ENCODE measurements at regions not wholly inside any gene's neighbourhood (a gene's known extent, or its start where the extent isn't known, plus 50 kb on each side); places are given as distances from the start of the nearest gene placed in this dataset.

GRCh38 chr5:9972059-9972458, 277.6 kb downstream of the ATPSCKMT start:
- no peak for FAIRE-seq
- TF ChIP-seq POLR2A (IDR thresholded peaks at IDR 0.05; ENCODE audit: low read depth, low read length) = no peak
- no peak for DNase-seq (ENCODE audit: insufficient read length, low spot score)

- DNase-seq (ENCODE audit: insufficient read length, low spot score) (no peak), FAIRE-seq (no peak)
- no peak for TF ChIP-seq POLR2A (IDR thresholded peaks at IDR 0.05; ENCODE audit: low read depth, low read length)
These were observed 278.4 kb downstream of the ATPSCKMT start for GRCh38 chr5:9971301-9971700.

GRCh38 chr5:9958914-9959313, 290.8 kb downstream of the ATPSCKMT start:
- FAIRE-seq = no peak
- DNase-seq (ENCODE audit: insufficient read length, low spot score) = no peak
- no peak for TF ChIP-seq POLR2A (IDR thresholded peaks at IDR 0.05; ENCODE audit: low read depth, low read length)

- no peak for DNase-seq (ENCODE audit: insufficient read length, low spot score)
- no peak for TF ChIP-seq POLR2A (IDR thresholded peaks at IDR 0.05; ENCODE audit: low read depth, low read length)
- no peak for FAIRE-seq
These were observed 292.5 kb downstream of the ATPSCKMT start for GRCh38 chr5:9957214-9957613.

GRCh38 chr5:9956725-9957124, 293.0 kb downstream of the ATPSCKMT start:
- no peak for DNase-seq (ENCODE audit: insufficient read length, low spot score)
- TF ChIP-seq POLR2A (IDR thresholded peaks at IDR 0.05; ENCODE audit: low read depth, low read length) = no peak
- no peak for FAIRE-seq

GRCh38 chr5:9955586-9955985, 294.1 kb downstream of the ATPSCKMT start:
- no peak for DNase-seq (ENCODE audit: insufficient read length, low spot score)
- no peak for FAIRE-seq
- no peak for TF ChIP-seq POLR2A (IDR thresholded peaks at IDR 0.05; ENCODE audit: low read depth, low read length)

GRCh38 chr5:9954869-9955268, 294.8 kb downstream of the ATPSCKMT start:
- no peak for TF ChIP-seq POLR2A (IDR thresholded peaks at IDR 0.05; ENCODE audit: low read depth, low read length)
- no peak for DNase-seq (ENCODE audit: insufficient read length, low spot score)
- FAIRE-seq = no peak

- TF ChIP-seq POLR2A (IDR thresholded peaks at IDR 0.05; ENCODE audit: low read depth, low read length) = no peak
These were observed 296.0 kb downstream of the ATPSCKMT start for GRCh38 chr5:9953691-9954090.

GRCh38 chr5:9951865-9952516, 297.7 kb downstream of the ATPSCKMT start:
- TF ChIP-seq POLR2A (IDR thresholded peaks at IDR 0.05; ENCODE audit: low read depth, low read length) = no peak
- DNase-seq (ENCODE audit: insufficient read length, low spot score) = no peak

More at GRCh38 chr5:9953691-9954090, 296.0 kb downstream of the ATPSCKMT start:
- FAIRE-seq (no peak), DNase-seq (ENCODE audit: insufficient read length, low spot score) (no peak)

GRCh38 chr5:9947944-9948343, 301.7 kb downstream of the ATPSCKMT start:
- DNase-seq (ENCODE audit: insufficient read length, low spot score) (no peak), FAIRE-seq (no peak)
- TF ChIP-seq POLR2A (IDR thresholded peaks at IDR 0.05; ENCODE audit: low read depth, low read length) = no peak

More at GRCh38 chr5:9951865-9952516, 297.7 kb downstream of the ATPSCKMT start:
- no peak for FAIRE-seq

- DNase-seq (ENCODE audit: insufficient read length, low spot score) (no peak), FAIRE-seq (no peak)
- TF ChIP-seq POLR2A (IDR thresholded peaks at IDR 0.05; ENCODE audit: low read depth, low read length) = no peak
These were observed 302.4 kb downstream of the ATPSCKMT start for GRCh38 chr5:9947225-9947714.

GRCh38 chr5:9932770-9933169, 302.6 kb upstream of the TAS2R1 start:
- FAIRE-seq (no peak), DNase-seq (ENCODE audit: insufficient read length, low spot score) (peak; percentile 11)
- no peak for TF ChIP-seq POLR2A (IDR thresholded peaks at IDR 0.05; ENCODE audit: low read depth, low read length)

GRCh38 chr5:9930156-9930555, 300.0 kb upstream of the TAS2R1 start:
- TF ChIP-seq POLR2A (IDR thresholded peaks at IDR 0.05; ENCODE audit: low read depth, low read length) = no peak
- no peak for DNase-seq (ENCODE audit: insufficient read length, low spot score)
- FAIRE-seq = no peak

GRCh38 chr5:9928326-9928725, 298.2 kb upstream of the TAS2R1 start:
- TF ChIP-seq POLR2A (IDR thresholded peaks at IDR 0.05; ENCODE audit: low read depth, low read length) = no peak
- FAIRE-seq (no peak), DNase-seq (ENCODE audit: insufficient read length, low spot score) (no peak)

- DNase-seq (ENCODE audit: insufficient read length, low spot score) (no peak), FAIRE-seq (no peak)
- TF ChIP-seq POLR2A (IDR thresholded peaks at IDR 0.05; ENCODE audit: low read depth, low read length) = no peak
These were observed 297.4 kb upstream of the TAS2R1 start for GRCh38 chr5:9927521-9927997.
